Fibroblast of pulmonary artery (primary cell): ENCODE measurements at regions not wholly inside any gene's neighbourhood (a gene's known extent, or its start where the extent isn't known, plus 50 kb on each side); places are given as distances from the start of the nearest gene placed in this dataset.

Experiments used
- DNase-seq: peaks from one replicate; pipeline ENCODE4 v3.0.0-alpha.2; 2010; ENCODE audit warnings: low read depth
- H3K4me3 ChIP-seq: replicated peaks from 2 replicates; pipeline ENCODE4 v1.5.1; 2011; ENCODE audit warnings: low read depth, mild to moderate bottlenecking, control low read depth, low read length, moderate library complexity
- CTCF ChIP-seq: IDR thresholded peaks from 2 replicates; pipeline ENCODE4 v1.5.1; 2011; ENCODE audit warnings: mild to moderate bottlenecking, control low read depth, low read length, inconsistent platforms; ENCODE audit errors: missing control alignments

- no peak for TF ChIP-seq CTCF
- DNase-seq: no peak
- H3K4me3 ChIP-seq: no peak overlapping the region
Observed at GRCh38 chr13:82436099-82436585, 1446.1 kb downstream of the SLITRK1 start.

DNA sequence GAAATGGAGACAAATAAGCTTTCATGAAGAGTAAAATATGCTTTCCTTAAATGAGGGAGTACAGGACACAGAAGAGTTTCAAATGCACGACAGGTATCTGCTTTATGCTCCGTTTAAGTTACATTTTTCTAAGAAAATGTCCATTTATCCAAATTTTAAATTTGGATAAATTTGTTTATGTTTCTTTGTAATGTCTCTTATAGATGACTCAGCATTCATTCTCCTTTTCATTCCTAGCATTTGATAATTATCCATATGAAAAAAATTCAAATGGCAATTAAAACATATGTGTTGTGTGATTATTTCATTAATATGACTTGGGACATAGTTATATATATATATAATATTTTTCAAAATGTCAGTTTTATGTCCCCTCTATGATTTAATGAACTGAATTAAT, 1449.3 kb downstream of the SLITRK1 start:
- TF ChIP-seq CTCF: no peak
- H3K4me3 ChIP-seq: no peak overlapping the region
- no peak for DNase-seq

GRCh38 chr13:82412749-82413148, 1469.5 kb downstream of the SLITRK1 start:
- no peak for TF ChIP-seq CTCF
- no peak for DNase-seq
- no peak overlapping the region for H3K4me3 ChIP-seq

DNA sequence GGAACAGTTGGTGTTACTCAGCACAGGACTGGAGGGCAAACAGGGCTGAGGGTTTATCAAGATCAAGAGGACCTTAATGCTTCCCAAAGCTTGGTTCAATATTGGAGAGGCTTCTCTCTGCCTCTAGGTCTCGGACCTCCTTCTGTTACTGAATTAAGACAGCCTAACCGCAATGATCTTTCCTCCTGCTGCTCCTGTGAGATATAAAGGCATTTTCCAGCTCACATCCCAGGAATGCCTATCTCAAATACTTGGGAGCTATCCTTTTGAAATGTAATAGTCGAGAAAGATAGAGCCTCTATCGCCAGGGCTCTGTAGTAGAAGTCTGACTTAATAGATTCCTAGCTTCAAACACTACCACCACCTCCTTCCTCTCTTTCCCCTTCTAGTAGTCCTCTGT, 1475.0 kb downstream of the SLITRK1 start:
- TF ChIP-seq CTCF: no peak
- no peak for DNase-seq
- no peak overlapping the region for H3K4me3 ChIP-seq

DNA sequence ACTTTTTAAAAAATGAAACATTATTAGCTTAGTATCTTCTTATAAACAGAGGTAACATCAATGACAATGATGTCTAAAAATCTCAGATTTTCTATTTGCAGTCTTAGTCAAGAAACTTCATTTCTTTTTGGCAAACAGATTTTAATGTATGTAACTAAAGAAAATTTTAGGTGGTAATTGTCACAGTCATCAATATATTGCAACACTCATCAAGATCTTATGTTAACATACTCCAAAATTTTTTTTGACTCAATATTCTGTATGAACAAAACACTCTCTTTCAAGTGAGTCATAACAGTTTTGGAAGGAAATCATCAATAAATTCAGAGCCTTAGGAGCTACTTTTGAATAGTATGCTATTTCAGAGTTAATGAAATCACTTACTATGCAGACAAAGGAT, 1507.6 kb downstream of the SLITRK1 start:
- TF ChIP-seq CTCF: no peak
- H3K4me3 ChIP-seq: no peak overlapping the region
- no peak for DNase-seq

DNA sequence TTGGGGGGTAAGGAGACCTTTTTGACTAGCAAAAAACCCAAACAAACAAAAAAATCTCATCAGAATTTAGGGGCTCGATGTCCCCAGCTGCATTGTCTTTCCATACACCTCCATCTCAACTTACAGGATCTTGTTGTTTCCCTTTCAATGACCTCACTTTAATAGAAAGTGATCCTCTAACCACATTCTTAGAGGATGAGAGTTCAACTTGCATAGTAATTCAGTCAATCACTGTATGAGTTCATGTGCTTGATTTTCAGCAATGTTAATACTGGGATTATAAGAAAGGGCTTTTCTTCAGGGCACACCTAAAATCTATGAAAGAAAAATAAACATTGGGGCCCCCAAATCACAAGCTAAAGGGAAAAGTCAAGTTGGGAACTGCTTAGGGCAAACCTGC, 1512.0 kb downstream of the SLITRK1 start:
- DNase-seq: peak; percentile 3
- no peak for TF ChIP-seq CTCF

GRCh38 chr13:82364525-82364924, 1517.7 kb downstream of the SLITRK1 start:
- no peak for TF ChIP-seq CTCF
- no peak for DNase-seq

More for the DNA sequence above, 1512.0 kb downstream of the SLITRK1 start:
- H3K4me3 ChIP-seq: no peak overlapping the region

More at GRCh38 chr13:82364525-82364924, 1517.7 kb downstream of the SLITRK1 start:
- no peak overlapping the region for H3K4me3 ChIP-seq
